Activated B cell treated with CpG ODN at 0.5 μM for 24 hours (primary cell): ENCODE measurements at regions not wholly inside any gene's neighbourhood (a gene's known extent, or its start where the extent isn't known, plus 50 kb on each side); places are given as distances from the start of the nearest gene placed in this dataset.

Experiments
- ATAC-seq: fragments of 200-7000 bp; cut with Tn5 transposase; one replicate; pipeline ENCODE4 v1.10.0; 2021; ENCODE audit warnings: low read depth, mild to moderate bottlenecking, moderate library complexity
- CTCF ChIA-PET: fragments of 350-600 bp; sonication (Branson Sonifier 250); formaldehyde crosslinking; loops from one replicate; lab custom pipeline; 2021; ENCODE audit warnings: antibody characterized with exemption; lab: Charles Lee
- POLR2A ChIA-PET: fragments of 350-600 bp; sonication (Branson Sonifier 250); formaldehyde crosslinking; loops from one replicate; lab custom pipeline; 2021; ENCODE audit warnings: antibody characterized with exemption; lab: Charles Lee
- DNase-seq: peaks from one replicate; pipeline ENCODE4 v3.0.0; 2022
- H3K27ac Mint-ChIP-seq: one replicate; pipeline ENCODE4 v1.8.0; 2020; ENCODE audit warnings: mixed read lengths
- H3K27me3 Mint-ChIP-seq: one replicate; pipeline ENCODE4 v1.8.0; 2021; ENCODE audit warnings: mixed read lengths
- H3K36me3 Mint-ChIP-seq: one replicate; pipeline ENCODE4 v1.8.0; 2021; ENCODE audit warnings: low read depth, mixed read lengths
- H3K4me1 Mint-ChIP-seq: one replicate; pipeline ENCODE4 v1.8.0; 2021; ENCODE audit warnings: mixed read lengths
- H3K4me3 Mint-ChIP-seq: one replicate; pipeline ENCODE4 v1.8.0; 2020; ENCODE audit warnings: mild to moderate bottlenecking, mixed read lengths
- H3K9me3 Mint-ChIP-seq: one replicate; pipeline ENCODE4 v1.8.0; 2020; ENCODE audit warnings: mixed read lengths
- intact Hi-C: fragments of 100-400 bp; cut with micrococcal nuclease; formaldehyde crosslinking; loops from one replicate; pipeline ENCODE4 v1.15.1; 2024
- TF ChIP-seq, protein P1 (sequence below): fragments of 200-600 bp; IDR thresholded peaks from one replicate; pipeline ENCODE4 v1.8.0; 2022; ENCODE audit warnings: antibody characterized with exemption, mild to moderate bottlenecking

DNA sequence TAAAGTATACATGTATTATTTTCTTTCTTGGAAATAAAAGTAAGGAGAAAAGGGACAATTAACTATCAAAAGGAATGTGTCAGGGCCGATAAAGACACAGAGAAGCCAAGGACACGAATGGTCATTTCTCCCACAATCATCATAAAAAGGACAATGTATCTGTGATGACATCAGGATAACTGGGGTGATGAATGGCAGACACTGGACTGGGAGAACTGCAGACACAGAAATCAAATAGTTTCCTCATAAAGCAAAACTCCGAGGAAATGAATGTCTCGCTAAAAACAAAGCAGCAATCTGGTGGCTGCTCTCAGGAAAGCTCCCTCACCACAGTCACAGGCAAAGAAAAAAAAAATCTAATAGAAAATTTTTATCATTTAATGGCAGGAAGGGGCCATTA is 69.3 kb upstream of the NPY start:
- Mint-ChIP-seq H3K9me3 (no peaks in the 10 kb centered on the region), H3K4me3 (no peak overlapping the region), H3K4me1 (no peaks in the 10 kb centered on the region), H3K27me3 (peaks cover 11% of the 10 kb centered on the region), H3K36me3 (no peaks in the 10 kb centered on the region), H3K27ac (no peak overlapping the region)
- ChIA-PET POLR2A (no interaction called here), CTCF (no interaction called here)
- TF ChIP-seq, protein P1, sequence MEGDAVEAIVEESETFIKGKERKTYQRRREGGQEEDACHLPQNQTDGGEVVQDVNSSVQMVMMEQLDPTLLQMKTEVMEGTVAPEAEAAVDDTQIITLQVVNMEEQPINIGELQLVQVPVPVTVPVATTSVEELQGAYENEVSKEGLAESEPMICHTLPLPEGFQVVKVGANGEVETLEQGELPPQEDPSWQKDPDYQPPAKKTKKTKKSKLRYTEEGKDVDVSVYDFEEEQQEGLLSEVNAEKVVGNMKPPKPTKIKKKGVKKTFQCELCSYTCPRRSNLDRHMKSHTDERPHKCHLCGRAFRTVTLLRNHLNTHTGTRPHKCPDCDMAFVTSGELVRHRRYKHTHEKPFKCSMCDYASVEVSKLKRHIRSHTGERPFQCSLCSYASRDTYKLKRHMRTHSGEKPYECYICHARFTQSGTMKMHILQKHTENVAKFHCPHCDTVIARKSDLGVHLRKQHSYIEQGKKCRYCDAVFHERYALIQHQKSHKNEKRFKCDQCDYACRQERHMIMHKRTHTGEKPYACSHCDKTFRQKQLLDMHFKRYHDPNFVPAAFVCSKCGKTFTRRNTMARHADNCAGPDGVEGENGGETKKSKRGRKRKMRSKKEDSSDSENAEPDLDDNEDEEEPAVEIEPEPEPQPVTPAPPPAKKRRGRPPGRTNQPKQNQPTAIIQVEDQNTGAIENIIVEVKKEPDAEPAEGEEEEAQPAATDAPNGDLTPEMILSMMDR, result no peak
- ATAC-seq (no peak), DNase-seq (no peak)
- intact Hi-C loops, result no loop called here

DNA sequence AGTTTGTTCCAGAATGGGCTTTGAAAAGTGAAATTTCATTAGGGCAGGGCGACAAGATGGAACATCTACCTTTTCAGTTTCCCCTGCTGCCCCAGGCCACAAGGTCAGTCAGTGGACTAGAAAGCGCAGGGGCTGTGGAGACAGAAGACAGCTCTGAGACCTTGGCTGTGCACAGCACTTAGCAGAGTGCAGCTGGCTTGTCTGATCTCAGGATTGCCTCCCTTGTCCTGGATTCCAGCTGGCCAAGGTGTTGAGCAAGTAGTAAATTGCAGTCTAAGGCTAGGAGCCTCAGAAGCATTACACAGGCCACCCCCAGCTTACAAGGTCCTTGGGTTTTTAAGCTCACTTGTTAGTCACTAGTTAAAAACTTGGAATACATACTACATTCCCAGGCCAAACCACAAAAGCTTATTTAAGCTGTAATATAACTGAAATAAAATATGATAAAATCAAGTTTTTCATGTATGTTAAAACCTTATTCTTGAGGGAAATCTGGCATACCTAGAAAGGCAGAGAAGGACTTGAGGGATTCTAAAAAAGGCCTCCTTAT is 67.3 kb upstream of the NPY start:
- CTCF ChIA-PET, result no interaction called here
- Mint-ChIP-seq H3K4me3 (no peak overlapping the region), H3K9me3 (no peaks in the 10 kb centered on the region), H3K36me3 (no peaks in the 10 kb centered on the region), H3K27ac (no peak overlapping the region), H3K27me3 (peaks cover 12% of the 10 kb centered on the region), H3K4me1 (no peaks in the 10 kb centered on the region)
- POLR2A ChIA-PET, result no interaction called here
- TF ChIP-seq, protein P1, result no peak
- no peak for ATAC-seq
- intact Hi-C loops, result no loop called here
- no peak for DNase-seq

DNA sequence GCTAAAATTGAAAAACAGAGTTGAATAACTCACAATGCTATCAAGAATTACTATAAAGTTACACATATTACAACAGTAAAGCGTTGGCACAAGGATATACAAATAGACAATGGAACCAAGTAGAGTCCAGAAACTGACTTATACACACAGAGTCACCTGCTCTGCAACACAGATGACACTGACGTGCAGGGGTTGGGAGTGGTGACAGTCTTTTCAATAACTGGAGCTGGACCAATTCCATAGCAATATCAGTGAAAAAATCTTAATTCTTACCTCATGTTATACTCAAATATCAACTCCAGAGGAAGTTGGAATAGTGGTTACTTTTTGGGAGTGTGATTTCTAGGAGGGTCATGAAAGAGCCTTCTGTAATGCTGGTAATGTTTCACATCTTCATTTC is 62.5 kb upstream of the NPY start:
- Mint-ChIP-seq H3K27me3 (peaks cover 12% of the 10 kb centered on the region), H3K27ac (no peak overlapping the region), H3K4me3 (no peak overlapping the region), H3K9me3 (peaks cover 8% of the 10 kb centered on the region), H3K4me1 (peaks cover 4% of the 10 kb centered on the region), H3K36me3 (no peaks in the 10 kb centered on the region)
- no peak for DNase-seq
- CTCF ChIA-PET, result no interaction called here
- intact Hi-C loops, result no loop called here
- TF ChIP-seq, protein P1, result no peak
- POLR2A ChIA-PET, result no interaction called here
- ATAC-seq, result no peak

DNA sequence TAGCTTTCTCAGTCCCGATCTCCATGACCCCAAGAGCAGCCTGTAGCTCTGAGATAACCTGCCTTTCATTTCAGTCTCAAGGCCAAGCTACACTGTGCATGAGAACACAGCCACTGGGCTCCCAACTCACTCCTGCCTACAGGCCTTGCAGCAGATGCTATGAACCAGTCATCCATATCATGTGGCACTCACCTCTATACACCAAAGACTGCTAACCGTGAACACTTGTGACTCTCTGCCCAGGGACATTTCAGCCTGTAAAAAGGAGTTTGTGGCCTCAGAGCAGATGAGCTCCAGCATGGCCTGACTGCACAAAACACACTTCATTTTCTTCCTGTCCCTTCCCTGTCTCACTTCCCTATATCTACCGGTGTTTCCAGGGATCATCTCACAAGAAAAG is 56.9 kb upstream of the NPY start:
- peak overlapping the region; percentile 32 for H3K4me3 Mint-ChIP-seq
- H3K9me3 Mint-ChIP-seq, result peaks cover 8% of the 10 kb centered on the region
- ATAC-seq (peak; percentile 36), DNase-seq (no peak)
- no peaks in the 10 kb centered on the region for H3K27me3 Mint-ChIP-seq
- TF ChIP-seq, protein P1, result no peak
- ChIA-PET POLR2A (no interaction called here), CTCF (no interaction called here)
- peak overlapping the region; percentile 30 for H3K27ac Mint-ChIP-seq
- H3K4me1 Mint-ChIP-seq, result peaks cover 16% of the 10 kb centered on the region
- no peaks in the 10 kb centered on the region for H3K36me3 Mint-ChIP-seq
- intact Hi-C loops, result no loop called here

DNA sequence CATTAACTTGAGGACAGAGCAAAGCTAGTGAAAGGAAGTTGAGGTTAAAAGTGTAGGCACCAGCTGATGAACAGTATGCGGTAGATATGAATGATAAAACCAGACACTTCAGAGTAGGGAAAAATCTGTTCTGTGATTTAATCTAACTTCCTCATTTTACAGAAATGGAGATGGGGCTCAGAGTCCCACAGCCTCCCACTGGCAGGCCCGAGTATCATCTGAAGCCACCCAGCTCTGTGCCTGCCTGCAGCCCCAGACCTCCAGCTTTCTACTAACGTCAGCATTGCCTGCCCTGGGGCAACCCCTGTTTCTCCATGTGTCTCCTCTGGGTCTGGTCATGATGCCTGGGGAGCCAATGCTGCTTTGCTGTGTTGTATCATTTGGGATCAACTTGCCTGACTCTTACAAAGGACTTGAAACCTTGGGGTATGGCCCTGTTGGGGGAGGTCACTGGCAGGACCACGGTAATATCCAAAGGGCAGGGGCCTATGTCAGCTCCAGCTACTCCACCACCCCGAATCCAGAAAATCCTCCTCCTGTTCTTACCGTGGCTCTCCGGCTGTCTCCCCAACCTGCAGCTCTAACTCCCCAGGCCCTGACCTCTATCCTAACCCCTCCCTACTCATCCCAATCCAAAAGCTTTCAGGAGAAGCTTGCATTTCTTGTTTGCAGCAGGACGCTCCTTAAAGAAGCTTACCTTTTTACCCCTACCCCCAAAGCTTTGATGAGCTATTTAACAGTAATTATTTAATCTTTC is 56.2 kb upstream of the NPY start:
- intact Hi-C loops, result no loop called here
- H3K4me3 Mint-ChIP-seq, result no peak overlapping the region

More for the DNA sequence above, 56.2 kb upstream of the NPY start:
- no peaks in the 10 kb centered on the region for H3K27me3 Mint-ChIP-seq
- no peaks in the 10 kb centered on the region for H3K36me3 Mint-ChIP-seq
- peaks cover 8% of the 10 kb centered on the region for H3K9me3 Mint-ChIP-seq
- DNase-seq (no peak), ATAC-seq (peak; percentile 86)
- H3K27ac Mint-ChIP-seq, result peak overlapping the region; percentile 27
- TF ChIP-seq, protein P1, result no peak
- H3K4me1 Mint-ChIP-seq, result peaks cover 16% of the 10 kb centered on the region
- ChIA-PET CTCF (no interaction called here), POLR2A (interaction anchor here (0.6 kb wide), 1 partner anchor 12 kb away, joined by 3 read pairs; no protein-coding TSS in a partner anchor)
